ENCODE measurements at regions not wholly inside any gene's neighbourhood (a gene's known extent, or its start where the extent isn't known, plus 50 kb on each side); places are given as distances from the start of the nearest gene placed in this dataset.

DNA sequence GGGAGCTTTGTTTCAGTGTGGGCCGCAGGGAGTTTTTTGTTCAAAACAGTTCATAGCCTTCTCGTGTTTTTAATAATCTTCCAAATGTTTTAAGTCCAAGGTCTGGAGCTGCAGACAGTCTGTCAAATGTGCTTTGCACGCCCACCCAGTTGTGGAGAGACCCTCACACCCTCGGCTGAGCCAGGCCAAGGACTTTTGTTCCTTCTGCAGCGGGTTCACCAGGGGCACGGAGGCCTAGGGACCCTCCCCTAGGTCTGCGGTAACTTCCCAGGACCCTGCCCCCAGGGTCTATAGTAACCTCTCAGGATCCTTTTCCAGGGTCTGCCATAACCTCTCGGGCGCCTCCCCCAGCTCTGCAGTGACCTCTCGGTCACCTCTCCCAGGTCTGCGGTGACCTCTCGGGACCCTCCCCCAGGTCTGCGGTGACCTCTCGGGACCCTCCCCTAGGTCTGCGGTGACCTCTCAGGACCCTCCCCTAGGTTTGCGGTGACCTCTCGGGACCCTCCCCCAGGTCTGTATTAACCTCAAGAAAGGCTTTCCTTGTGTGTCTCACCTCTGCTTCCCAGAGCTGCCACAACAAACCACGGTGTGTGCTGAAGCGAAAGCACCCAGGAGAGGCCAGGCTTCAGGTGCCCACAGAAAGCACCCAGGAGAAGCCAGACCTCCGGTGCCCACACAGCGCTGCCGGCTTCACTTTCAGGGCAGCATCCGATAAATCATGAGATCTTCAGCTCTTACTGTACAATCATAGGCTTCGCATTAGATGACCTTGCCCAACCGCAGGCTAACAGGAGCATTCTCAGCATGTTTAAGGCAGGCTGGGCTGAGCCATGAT lies 301.9 kb upstream of the SALL3 start:
- no peak overlapping the region for H3K4me3 ChIP-seq (ENCODE audit: low read depth, low read length)
- no peak for DNase-seq (ENCODE audit: low read depth)
- TF ChIP-seq, protein P1, sequence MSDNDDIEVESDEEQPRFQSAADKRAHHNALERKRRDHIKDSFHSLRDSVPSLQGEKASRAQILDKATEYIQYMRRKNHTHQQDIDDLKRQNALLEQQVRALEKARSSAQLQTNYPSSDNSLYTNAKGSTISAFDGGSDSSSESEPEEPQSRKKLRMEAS (IDR thresholded peaks at IDR 0.05; ENCODE audit: low read depth, low read length) = no peak
- no peak for TF ChIP-seq POLR2A (IDR thresholded peaks at IDR 0.05; ENCODE audit: extremely low read depth, insufficient read length)
- TF ChIP-seq MYC (IDR thresholded peaks at IDR 0.05; ENCODE audit: low read depth, low read length) = no peak
- TF ChIP-seq, protein P2, sequence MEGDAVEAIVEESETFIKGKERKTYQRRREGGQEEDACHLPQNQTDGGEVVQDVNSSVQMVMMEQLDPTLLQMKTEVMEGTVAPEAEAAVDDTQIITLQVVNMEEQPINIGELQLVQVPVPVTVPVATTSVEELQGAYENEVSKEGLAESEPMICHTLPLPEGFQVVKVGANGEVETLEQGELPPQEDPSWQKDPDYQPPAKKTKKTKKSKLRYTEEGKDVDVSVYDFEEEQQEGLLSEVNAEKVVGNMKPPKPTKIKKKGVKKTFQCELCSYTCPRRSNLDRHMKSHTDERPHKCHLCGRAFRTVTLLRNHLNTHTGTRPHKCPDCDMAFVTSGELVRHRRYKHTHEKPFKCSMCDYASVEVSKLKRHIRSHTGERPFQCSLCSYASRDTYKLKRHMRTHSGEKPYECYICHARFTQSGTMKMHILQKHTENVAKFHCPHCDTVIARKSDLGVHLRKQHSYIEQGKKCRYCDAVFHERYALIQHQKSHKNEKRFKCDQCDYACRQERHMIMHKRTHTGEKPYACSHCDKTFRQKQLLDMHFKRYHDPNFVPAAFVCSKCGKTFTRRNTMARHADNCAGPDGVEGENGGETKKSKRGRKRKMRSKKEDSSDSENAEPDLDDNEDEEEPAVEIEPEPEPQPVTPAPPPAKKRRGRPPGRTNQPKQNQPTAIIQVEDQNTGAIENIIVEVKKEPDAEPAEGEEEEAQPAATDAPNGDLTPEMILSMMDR (IDR thresholded peaks at IDR 0.05; ENCODE audit: low read depth, low read length) = no peak

DNA sequence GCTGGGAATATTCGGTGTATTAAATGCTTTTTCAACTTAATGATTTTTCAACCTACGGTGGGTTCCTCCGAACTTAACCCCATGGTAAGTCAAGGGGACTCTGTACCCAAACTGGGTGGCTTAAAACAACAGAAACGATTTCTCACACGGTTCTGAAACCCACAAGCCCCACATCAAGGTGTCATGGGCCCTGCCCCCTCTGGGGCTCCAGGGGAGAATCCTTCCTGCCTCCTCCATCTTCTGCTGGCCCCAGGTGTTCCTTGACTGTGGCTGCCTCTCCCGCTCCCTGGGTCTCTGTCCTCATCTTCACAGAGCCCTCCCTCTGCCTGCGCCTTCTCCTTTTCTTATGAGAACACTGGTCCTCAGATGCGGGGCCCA lies 301.3 kb upstream of the SALL3 start:
- H3K4me3 ChIP-seq (ENCODE audit: low read depth, low read length) = no peak overlapping the region
- TF ChIP-seq, protein P1 (IDR thresholded peaks at IDR 0.05; ENCODE audit: low read depth, low read length) = no peak
- TF ChIP-seq, protein P2 (IDR thresholded peaks at IDR 0.05; ENCODE audit: low read depth, low read length) = no peak
- TF ChIP-seq POLR2A (IDR thresholded peaks at IDR 0.05; ENCODE audit: extremely low read depth, insufficient read length) (no peak), MYC (IDR thresholded peaks at IDR 0.05; ENCODE audit: low read depth, low read length) (no peak)
- no peak for DNase-seq (ENCODE audit: low read depth)

DNA sequence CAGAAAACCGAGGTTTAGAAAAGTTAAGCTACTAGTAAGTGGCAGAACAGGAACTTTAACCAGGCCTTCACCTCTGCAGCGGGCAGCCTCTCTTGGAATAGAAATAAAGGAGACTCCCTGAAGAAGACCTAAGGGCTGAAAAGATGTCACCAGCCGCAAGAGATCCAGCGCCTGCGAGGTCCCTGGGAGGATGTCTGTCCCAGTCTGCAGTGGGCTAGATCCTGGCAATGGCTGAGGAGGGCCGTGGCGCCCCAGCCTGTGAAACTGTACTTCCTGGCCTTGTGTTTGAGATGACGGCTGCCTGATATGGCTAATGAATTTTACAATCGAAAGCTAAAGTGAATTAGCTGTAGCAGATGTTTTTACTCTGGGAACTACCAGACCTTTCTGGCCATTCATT lies 300.6 kb upstream of the SALL3 start:
- no peak overlapping the region for H3K4me3 ChIP-seq (ENCODE audit: low read depth, low read length)
- DNase-seq (ENCODE audit: low read depth) = no peak

DNA sequence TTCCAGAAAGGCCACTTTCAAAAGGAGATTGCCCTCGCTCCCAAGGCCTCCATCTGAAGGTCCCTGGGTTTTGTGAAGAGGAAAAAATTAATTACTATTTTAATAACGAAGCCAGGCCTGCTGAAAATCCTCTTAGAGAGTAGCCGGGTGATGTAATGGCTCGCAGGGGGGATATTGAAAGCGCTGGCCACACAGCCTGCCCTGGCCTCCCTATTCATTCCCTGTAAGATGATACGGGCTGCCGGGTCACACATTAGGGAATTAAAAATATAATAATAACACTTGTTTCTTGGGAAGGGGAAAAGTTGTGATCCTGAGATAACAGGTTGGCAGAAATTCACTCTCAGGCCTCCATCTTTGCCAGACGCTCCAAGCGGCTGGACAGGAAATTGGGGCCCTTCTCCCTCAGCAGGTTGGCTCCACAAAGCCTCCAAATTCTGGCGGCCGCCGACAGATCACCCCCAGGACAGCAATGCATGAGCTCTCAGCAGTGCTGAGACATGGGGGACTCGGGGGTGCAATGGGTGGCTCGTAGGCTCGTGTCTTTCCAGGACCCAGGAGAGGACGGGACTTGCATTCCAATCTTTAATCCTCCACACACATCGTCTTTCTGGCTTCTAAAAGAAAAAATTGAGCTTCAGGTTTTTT lies 299.9 kb upstream of the SALL3 start:
- DNase-seq (ENCODE audit: low read depth) = no peak
- no peak overlapping the region for H3K4me3 ChIP-seq (ENCODE audit: low read depth, low read length)
- TF ChIP-seq, protein P1 (IDR thresholded peaks at IDR 0.05; ENCODE audit: low read depth, low read length) = no peak
- TF ChIP-seq POLR2A (IDR thresholded peaks at IDR 0.05; ENCODE audit: extremely low read depth, insufficient read length) (no peak), MYC (IDR thresholded peaks at IDR 0.05; ENCODE audit: low read depth, low read length) (no peak)
- TF ChIP-seq, protein P2 (IDR thresholded peaks at IDR 0.05; ENCODE audit: low read depth, low read length) = no peak

More for the DNA sequence above, 300.6 kb upstream of the SALL3 start:
- TF ChIP-seq POLR2A (IDR thresholded peaks at IDR 0.05; ENCODE audit: extremely low read depth, insufficient read length) (no peak), MYC (IDR thresholded peaks at IDR 0.05; ENCODE audit: low read depth, low read length) (no peak)
- TF ChIP-seq, protein P2 (IDR thresholded peaks at IDR 0.05; ENCODE audit: low read depth, low read length) = no peak
- TF ChIP-seq, protein P1 (IDR thresholded peaks at IDR 0.05; ENCODE audit: low read depth, low read length) = no peak

DNA sequence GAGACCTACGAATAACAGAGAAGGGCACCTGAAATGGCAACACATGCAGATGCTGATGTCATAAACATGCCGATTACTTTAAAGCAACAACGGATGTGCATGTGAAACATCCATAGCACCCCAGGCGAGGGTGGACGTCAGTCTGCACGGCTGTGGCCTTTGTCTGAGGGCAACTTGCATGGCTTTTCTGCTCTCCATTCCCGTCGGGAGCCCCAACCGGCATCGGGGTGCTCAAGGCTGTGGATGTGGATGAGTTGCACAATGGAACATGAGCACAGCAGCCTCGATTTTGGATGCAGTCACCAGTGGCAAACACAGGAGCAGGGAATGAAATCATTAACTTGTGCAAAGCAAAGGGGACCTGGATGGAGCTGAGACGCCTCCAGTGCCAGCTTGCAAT lies 298.2 kb upstream of the SALL3 start:
- no peak overlapping the region for H3K4me3 ChIP-seq (ENCODE audit: low read depth, low read length)
- TF ChIP-seq POLR2A (IDR thresholded peaks at IDR 0.05; ENCODE audit: extremely low read depth, insufficient read length) (no peak), MYC (IDR thresholded peaks at IDR 0.05; ENCODE audit: low read depth, low read length) (no peak)
- TF ChIP-seq, protein P2 (IDR thresholded peaks at IDR 0.05; ENCODE audit: low read depth, low read length) = no peak
- TF ChIP-seq, protein P1 (IDR thresholded peaks at IDR 0.05; ENCODE audit: low read depth, low read length) = no peak
- DNase-seq (ENCODE audit: low read depth) = no peak
